Panc1 (cell line): ENCODE measurements at regions not wholly inside any gene's neighbourhood (a gene's known extent, or its start where the extent isn't known, plus 50 kb on each side); places are given as distances from the start of the nearest gene placed in this dataset.

ENCODE experiments used
- ATAC-seq: fragments of 200-7000 bp; cut with Tn5 transposase; 2 replicates; pipeline ENCODE4 v1.9.1; 2020; ENCODE audit warnings: mild to moderate bottlenecking, moderate library complexity
- BruUV-seq: library from RNA; stranded (reverse); fragments of 400-500 nt; replicated peaks from 2 replicates; lab custom pipeline; 2021; lab: Mats Ljungman, UMichigan
- CTCF ChIA-PET: fragments of 300-600 bp; sonication (Branson Sonifier 250); formaldehyde crosslinking; loops from one replicate; lab custom pipeline; 2022; ENCODE audit warnings: antibody characterized with exemption; lab: Charles Lee
- POLR2A ChIA-PET: fragments of 300-600 bp; sonication (Branson Sonifier 250); formaldehyde crosslinking; loops from one replicate; lab custom pipeline; 2022; ENCODE audit warnings: antibody characterized with exemption; lab: Charles Lee
- DNase-seq: peaks from one replicate; pipeline ENCODE4 v3.0.0-alpha.2; 2010; ENCODE audit warnings: low read depth, low spot score
- H3K27ac ChIP-seq: 2 replicates; pipeline ENCODE4 v1.5.1; 2011; ENCODE audit warnings: mild to moderate bottlenecking, low read length, inconsistent platforms
- H3K27me3 ChIP-seq: fragments of 200-500 bp; sonication (Bioruptor generic); 2 replicates; pipeline ENCODE4 v1.6.0; 2014; ENCODE audit warnings: low read length, inconsistent platforms; ENCODE audit not compliant: control insufficient read depth, insufficient read depth
- H3K36me3 ChIP-seq: fragments of 200-500 bp; sonication (Bioruptor generic); 2 replicates; pipeline ENCODE4 v1.5.1; 2014; ENCODE audit warnings: inconsistent platforms, mild to moderate bottlenecking, low read length, moderate library complexity; ENCODE audit not compliant: control insufficient read depth, insufficient read depth
- H3K4me1 ChIP-seq: 2 replicates; pipeline ENCODE4 v1.5.1; 2011; ENCODE audit warnings: inconsistent platforms, mild to moderate bottlenecking, low read length, moderate library complexity; ENCODE audit not compliant: control insufficient read depth, insufficient read depth
- H3K4me3 ChIP-seq, 2 experiments: 2 replicates each; pipeline ENCODE4 v1.5.1; 2011 to 2012; ENCODE audit warnings: low read depth in 2 of 2, low read length in 2 of 2, mild to moderate bottlenecking in 2 of 2, inconsistent platforms in 1 of 2, moderate library complexity in 1 of 2
- H3K9me3 ChIP-seq: fragments of 200-500 bp; sonication (Bioruptor generic); 2 replicates; pipeline ENCODE4 v1.5.1; 2014; ENCODE audit warnings: low read depth, mild to moderate bottlenecking, inconsistent platforms, low read length, moderate library complexity; ENCODE audit not compliant: control insufficient read depth, insufficient read depth
- POLR2AphosphoS5 ChIP-seq: IDR thresholded peaks from 2 replicates; pipeline ENCODE4 v1.6.1; 2012; ENCODE audit warnings: mild to moderate bottlenecking, low read depth, low read length, moderate library complexity
- SIN3A ChIP-seq: IDR thresholded peaks from 2 replicates; pipeline ENCODE4 v1.6.1; 2012; ENCODE audit warnings: low read depth, mild to moderate bottlenecking, low read length, moderate library complexity, borderline replicate concordance; ENCODE audit not compliant: insufficient read depth
- TCF7L2 ChIP-seq: IDR thresholded peaks from 2 replicates; pipeline ENCODE4 v1.6.1; 2011; ENCODE audit warnings: mild to moderate bottlenecking, low read depth, low read length, inconsistent platforms
- in situ Hi-C: cut with HindIII; loops from 2 replicates; pipeline ENCODE4 v1.10.0; 2016; ENCODE audit warnings: low sequenced_read_pairs, low pct_unique_long_range_greater_than_20kb
- intact Hi-C: fragments of 100-400 bp; cut with micrococcal nuclease; formaldehyde crosslinking; loops from one replicate; pipeline ENCODE4 v1.10.0; 2022; ENCODE audit not compliant: unreplicated experiment
- TF ChIP-seq, protein P1 (sequence below): fragments of 450-650 bp; IDR thresholded peaks from 2 replicates; pipeline ENCODE4 v1.5.1; 2017; ENCODE audit warnings: mild to moderate bottlenecking
- TF ChIP-seq, protein P2 (sequence below), 2 experiments: IDR thresholded peaks; 2 replicates each; pipeline ENCODE4 v1.6.1; 2011 to 2012; ENCODE audit warnings: low read depth in 2 of 2, control low read depth in 1 of 2, low read length in 1 of 2, mild to moderate bottlenecking in 1 of 2, moderate library complexity in 1 of 2; ENCODE audit not compliant: insufficient read depth in 1 of 2

DNA sequence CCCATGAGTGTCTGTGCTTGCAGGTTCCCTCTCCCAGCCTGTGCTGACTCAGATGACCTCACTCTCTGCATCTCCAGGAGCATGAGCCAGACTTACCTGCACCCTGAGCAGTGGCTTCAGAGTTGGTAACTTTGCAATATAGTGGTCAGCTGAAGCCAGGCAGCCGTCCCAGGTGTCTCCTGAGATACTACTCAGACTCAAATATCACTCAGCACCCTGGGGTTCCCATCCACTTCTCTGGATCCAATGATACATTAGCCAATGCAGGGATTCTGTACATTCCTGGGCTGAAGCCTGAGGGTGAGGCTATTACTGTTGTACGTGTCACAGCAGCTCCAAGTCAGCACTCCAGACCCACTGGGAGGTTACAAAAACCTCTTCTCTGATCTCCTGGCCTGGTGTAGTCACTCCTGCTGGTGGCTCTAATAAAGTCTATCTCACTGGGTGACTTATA is 87.8 kb upstream of the TOP3B start:
- CTCF ChIA-PET: no interaction called here
- intact Hi-C loops: no loop called here

DNA sequence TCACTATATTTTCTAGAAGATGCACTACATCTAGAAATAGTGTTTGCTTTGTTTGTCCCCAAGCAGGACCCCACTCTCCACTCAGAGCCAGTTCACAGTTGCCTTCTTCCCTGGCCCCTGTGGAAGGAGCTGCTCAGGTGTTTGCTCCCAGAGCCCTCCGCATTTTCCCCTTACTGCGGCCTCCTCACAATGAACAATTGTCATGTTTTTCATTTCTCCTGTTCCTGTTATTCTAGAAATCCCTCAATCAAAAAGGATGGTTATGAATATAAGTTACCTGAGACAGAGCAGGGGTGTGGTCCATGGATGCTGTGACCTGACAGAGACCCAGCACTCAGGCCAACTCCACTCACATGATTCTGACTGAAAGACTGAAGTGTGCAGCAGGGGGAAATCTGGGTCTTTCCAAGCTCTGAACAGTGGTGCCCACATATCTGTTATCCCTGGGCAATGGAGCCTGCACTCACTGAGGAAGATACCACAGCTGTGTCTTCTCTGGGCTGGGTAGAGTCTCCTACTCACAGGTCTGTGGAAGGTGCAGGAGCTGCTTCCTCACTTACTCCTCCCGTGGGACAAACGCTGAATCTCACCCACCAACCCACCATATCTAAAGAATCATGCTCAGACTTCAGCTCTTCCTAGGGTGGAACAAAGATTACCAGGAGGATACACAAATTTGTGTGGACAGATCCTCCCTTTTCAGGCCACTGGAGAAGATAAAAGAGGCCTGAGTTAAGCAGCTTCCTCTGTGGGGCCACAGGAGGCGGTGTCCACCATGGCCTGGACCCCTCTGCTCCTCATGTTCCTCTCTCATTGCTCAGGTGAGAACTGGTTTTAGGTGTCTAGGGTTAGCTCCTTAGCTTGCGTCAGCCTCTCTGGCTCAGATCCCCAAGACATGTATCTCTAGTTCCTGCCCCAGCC is 87.1 kb upstream of the TOP3B start:
- Histone ChIP-seq H3K9me3 (no peaks in the 10 kb centered on the region), H3K36me3 (no peaks in the 10 kb centered on the region), H3K27ac (no peak overlapping the region), H3K4me1 (no peaks in the 10 kb centered on the region), H3K4me3 (no peak overlapping the region), H3K27me3 (peaks cover 2% of the 10 kb centered on the region; the same call in 1 of the 2 replicates)
- POLR2A ChIA-PET: no interaction called here
- BruUV-seq: no TSS peak
- CTCF ChIA-PET: no interaction called here
- in situ Hi-C loops: no loop called here
- no peak for DNase-seq
- intact Hi-C loops: no loop called here
- TF ChIP-seq TCF7L2: no peak
- ATAC-seq: no peak

More for the DNA sequence above, 87.8 kb upstream of the TOP3B start:
- TF ChIP-seq SIN3A (no peak), POLR2AphosphoS5 (no peak), TCF7L2 (no peak)
- TF ChIP-seq, protein P1, sequence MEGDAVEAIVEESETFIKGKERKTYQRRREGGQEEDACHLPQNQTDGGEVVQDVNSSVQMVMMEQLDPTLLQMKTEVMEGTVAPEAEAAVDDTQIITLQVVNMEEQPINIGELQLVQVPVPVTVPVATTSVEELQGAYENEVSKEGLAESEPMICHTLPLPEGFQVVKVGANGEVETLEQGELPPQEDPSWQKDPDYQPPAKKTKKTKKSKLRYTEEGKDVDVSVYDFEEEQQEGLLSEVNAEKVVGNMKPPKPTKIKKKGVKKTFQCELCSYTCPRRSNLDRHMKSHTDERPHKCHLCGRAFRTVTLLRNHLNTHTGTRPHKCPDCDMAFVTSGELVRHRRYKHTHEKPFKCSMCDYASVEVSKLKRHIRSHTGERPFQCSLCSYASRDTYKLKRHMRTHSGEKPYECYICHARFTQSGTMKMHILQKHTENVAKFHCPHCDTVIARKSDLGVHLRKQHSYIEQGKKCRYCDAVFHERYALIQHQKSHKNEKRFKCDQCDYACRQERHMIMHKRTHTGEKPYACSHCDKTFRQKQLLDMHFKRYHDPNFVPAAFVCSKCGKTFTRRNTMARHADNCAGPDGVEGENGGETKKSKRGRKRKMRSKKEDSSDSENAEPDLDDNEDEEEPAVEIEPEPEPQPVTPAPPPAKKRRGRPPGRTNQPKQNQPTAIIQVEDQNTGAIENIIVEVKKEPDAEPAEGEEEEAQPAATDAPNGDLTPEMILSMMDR: no peak
- ATAC-seq: no peak
- Histone ChIP-seq H3K27me3 (no peaks in the 10 kb centered on the region), H3K27ac (no peak overlapping the region), H3K9me3 (no peaks in the 10 kb centered on the region), H3K36me3 (no peaks in the 10 kb centered on the region), H3K4me1 (no peaks in the 10 kb centered on the region), H3K4me3 (no peak overlapping the region)
- POLR2A ChIA-PET: no interaction called here
- in situ Hi-C loops: no loop called here
- DNase-seq: no peak
- no TSS peak for BruUV-seq

DNA sequence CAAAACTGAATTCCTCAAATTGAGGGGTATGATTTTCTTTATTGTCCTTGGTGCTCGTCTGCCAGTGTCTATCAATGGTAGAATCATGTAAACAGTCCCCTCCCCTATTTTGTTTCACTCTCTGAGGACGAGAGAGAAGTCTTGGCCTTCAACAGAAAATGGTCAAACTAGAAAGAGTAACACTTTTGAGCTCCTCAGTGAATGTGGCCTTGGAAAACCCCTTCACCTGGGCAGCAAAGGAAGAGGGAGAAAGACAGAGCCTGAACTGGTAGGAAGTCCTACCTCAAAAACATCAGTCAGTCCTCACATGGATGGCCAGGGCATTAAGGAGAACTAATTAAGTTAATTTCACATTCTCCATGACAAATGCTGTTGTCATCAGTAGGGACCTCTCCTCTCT is 86.1 kb upstream of the TOP3B start:
- POLR2A ChIA-PET: no interaction called here
- Histone ChIP-seq H3K4me1 (no peaks in the 10 kb centered on the region), H3K27me3 (peaks cover 2% of the 10 kb centered on the region; the same call in 1 of the 2 replicates), H3K9me3 (no peaks in the 10 kb centered on the region), H3K4me3 (no peak overlapping the region), H3K27ac (no peak overlapping the region), H3K36me3 (no peaks in the 10 kb centered on the region)
- BruUV-seq: no TSS peak
- CTCF ChIA-PET: no interaction called here
- intact Hi-C loops (no loop called here), in situ Hi-C loops (no loop called here)
- TF ChIP-seq POLR2AphosphoS5 (no peak), SIN3A (no peak), TCF7L2 (no peak)
- TF ChIP-seq, protein P2, sequence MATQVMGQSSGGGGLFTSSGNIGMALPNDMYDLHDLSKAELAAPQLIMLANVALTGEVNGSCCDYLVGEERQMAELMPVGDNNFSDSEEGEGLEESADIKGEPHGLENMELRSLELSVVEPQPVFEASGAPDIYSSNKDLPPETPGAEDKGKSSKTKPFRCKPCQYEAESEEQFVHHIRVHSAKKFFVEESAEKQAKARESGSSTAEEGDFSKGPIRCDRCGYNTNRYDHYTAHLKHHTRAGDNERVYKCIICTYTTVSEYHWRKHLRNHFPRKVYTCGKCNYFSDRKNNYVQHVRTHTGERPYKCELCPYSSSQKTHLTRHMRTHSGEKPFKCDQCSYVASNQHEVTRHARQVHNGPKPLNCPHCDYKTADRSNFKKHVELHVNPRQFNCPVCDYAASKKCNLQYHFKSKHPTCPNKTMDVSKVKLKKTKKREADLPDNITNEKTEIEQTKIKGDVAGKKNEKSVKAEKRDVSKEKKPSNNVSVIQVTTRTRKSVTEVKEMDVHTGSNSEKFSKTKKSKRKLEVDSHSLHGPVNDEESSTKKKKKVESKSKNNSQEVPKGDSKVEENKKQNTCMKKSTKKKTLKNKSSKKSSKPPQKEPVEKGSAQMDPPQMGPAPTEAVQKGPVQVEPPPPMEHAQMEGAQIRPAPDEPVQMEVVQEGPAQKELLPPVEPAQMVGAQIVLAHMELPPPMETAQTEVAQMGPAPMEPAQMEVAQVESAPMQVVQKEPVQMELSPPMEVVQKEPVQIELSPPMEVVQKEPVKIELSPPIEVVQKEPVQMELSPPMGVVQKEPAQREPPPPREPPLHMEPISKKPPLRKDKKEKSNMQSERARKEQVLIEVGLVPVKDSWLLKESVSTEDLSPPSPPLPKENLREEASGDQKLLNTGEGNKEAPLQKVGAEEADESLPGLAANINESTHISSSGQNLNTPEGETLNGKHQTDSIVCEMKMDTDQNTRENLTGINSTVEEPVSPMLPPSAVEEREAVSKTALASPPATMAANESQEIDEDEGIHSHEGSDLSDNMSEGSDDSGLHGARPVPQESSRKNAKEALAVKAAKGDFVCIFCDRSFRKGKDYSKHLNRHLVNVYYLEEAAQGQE (IDR thresholded peaks at IDR 0.05; ENCODE audit: insufficient read depth in 1 of 2, low read depth in 2 of 2, low read length in 1 of 2): no peak
- TF ChIP-seq, protein P1: no peak
- ATAC-seq: no peak
- DNase-seq: no peak
